Right lung (tissue), 2 donors: ENCODE measurements at regions not wholly inside any gene's neighbourhood (a gene's known extent, or its start where the extent isn't known, plus 50 kb on each side); places are given as distances from the start of the nearest gene placed in this dataset.
"Not testable (repeated sequence)": the region's sequence is repeated elsewhere in the genome, so short reads cannot be mapped to it uniquely, and the experiment has no call there.

Experiments used
- DNase-seq, 2 donors: peaks; one replicate each; pipeline ENCODE4 v3.0.0-alpha.2; 2013

GRCh38 chr9:65396601-65397000 is 111.6 kb upstream of the FOXD4L5 start:
- not testable (repeated sequence) for DNase-seq

- not testable (repeated sequence) for DNase-seq
Observed at GRCh38 chr9:65395789-65396188, 110.8 kb upstream of the FOXD4L5 start.

- DNase-seq: not testable (repeated sequence)
Observed at GRCh38 chr9:65395121-65395520, 110.1 kb upstream of the FOXD4L5 start.

- DNase-seq: not testable (repeated sequence)
Observed at GRCh38 chr9:65393111-65393810, 108.3 kb upstream of the FOXD4L5 start.

GRCh38 chr9:65392611-65393010 is 107.6 kb upstream of the FOXD4L5 start:
- not testable (repeated sequence) for DNase-seq

GRCh38 chr9:65389710-65390109 is 104.7 kb upstream of the FOXD4L5 start:
- not testable (repeated sequence) for DNase-seq

- DNase-seq: not testable (repeated sequence)
Observed at GRCh38 chr9:65389216-65389615, 104.2 kb upstream of the FOXD4L5 start.

- peak; percentile 75 to 79 for DNase-seq
Observed at GRCh38 chr9:65386699-65387098, 101.7 kb upstream of the FOXD4L5 start.

GRCh38 chr9:65386191-65386590 is 101.2 kb upstream of the FOXD4L5 start:
- DNase-seq: not testable (repeated sequence)

- DNase-seq: not testable (repeated sequence)
Observed at GRCh38 chr9:65385655-65386024, 100.6 kb upstream of the FOXD4L5 start.

GRCh38 chr9:65384759-65385654 is 100.0 kb upstream of the FOXD4L5 start:
- not testable (repeated sequence) for DNase-seq

GRCh38 chr9:65384066-65384465 is 99.1 kb upstream of the FOXD4L5 start:
- DNase-seq: not testable (repeated sequence)

GRCh38 chr9:65383646-65384045 is 98.6 kb upstream of the FOXD4L5 start:
- not testable (repeated sequence) for DNase-seq

- DNase-seq: not testable (repeated sequence)
Observed at GRCh38 chr9:65382701-65383318, 97.8 kb upstream of the FOXD4L5 start.
